HCT116 (cell line): ENCODE measurements at regions not wholly inside any gene's neighbourhood (a gene's known extent, or its start where the extent isn't known, plus 50 kb on each side); places are given as distances from the start of the nearest gene placed in this dataset.
"Not testable (repeated sequence)": the region's sequence is repeated elsewhere in the genome, so short reads cannot be mapped to it uniquely, and the experiment has no call there.

Source experiments
- EGR1 ChIP-seq: IDR thresholded peaks from 2 replicates; pipeline ENCODE4 v1.6.1; 2012; ENCODE audit warnings: low read depth
- EZH2 ChIP-seq: fragments of 200-600 bp; sonication (generic); IDR thresholded peaks from 2 replicates; pipeline ENCODE4 v1.6.1; 2017; ENCODE audit warnings: antibody characterized with exemption, mixed run types
- FOSL1 ChIP-seq: IDR thresholded peaks from 2 replicates; pipeline ENCODE4 v1.6.1; 2012; ENCODE audit warnings: low read depth
- POLR2A ChIP-seq: IDR thresholded peaks from 2 replicates; pipeline ENCODE4 v1.7.0; 2011; ENCODE audit warnings: borderline replicate concordance; ENCODE audit not compliant: insufficient read depth, insufficient read length; ENCODE audit errors: extremely low read depth
- POLR2AphosphoS5 ChIP-seq: IDR thresholded peaks from 2 replicates; pipeline ENCODE4 v1.6.1; 2011; ENCODE audit warnings: mild to moderate bottlenecking, low read depth, low read length, moderate library complexity
- RAD21 ChIP-seq: IDR thresholded peaks from 2 replicates; pipeline ENCODE4 v1.6.1; 2012; ENCODE audit warnings: low read depth, mild to moderate bottlenecking
- SP1 ChIP-seq: IDR thresholded peaks from 2 replicates; pipeline ENCODE4 v1.6.1; 2012; ENCODE audit warnings: low read depth
- SRF ChIP-seq: IDR thresholded peaks from 2 replicates; pipeline ENCODE4 v1.6.1; 2012; ENCODE audit warnings: low read depth
- TF ChIP-seq, protein P1 (sequence below), 3 experiments: fragments of 200-600 bp in 1 of 3; sonication (generic) in 1 of 3; IDR thresholded peaks in 2 of 3; conservative IDR thresholded peaks in 1 of 3; 2 replicates each; pipeline ENCODE4 v1.5.1; 2012 to 2017; ENCODE audit warnings: low read depth in 2 of 3, low read length in 2 of 3, antibody characterized with exemption in 1 of 3, borderline replicate concordance in 1 of 3, control low read depth in 1 of 3, mild to moderate bottlenecking in 1 of 3, mixed read lengths in 1 of 3, mixed run types in 1 of 3, moderate library complexity in 1 of 3; ENCODE audit not compliant: insufficient read depth in 1 of 3

DNA sequence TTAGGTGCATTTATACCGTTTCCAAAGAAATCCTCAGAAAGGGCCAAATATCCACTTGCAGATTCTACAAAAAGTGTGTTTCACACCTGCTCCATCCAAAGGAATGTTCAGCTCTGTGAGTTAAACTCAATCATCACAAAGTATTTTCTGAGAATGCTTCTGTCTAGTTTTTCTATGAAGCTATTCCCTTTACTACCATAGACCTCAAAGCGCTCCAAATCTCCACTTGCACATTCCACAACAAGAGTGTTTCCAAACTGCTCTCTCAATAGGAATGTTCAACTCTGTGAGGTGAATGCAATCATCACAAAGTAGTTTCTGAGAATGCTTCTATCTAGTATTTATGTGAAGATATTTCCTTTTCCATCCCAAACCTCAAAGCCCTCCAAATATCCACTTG, 412.7 kb upstream of the WSB1 start:
- not testable (repeated sequence) for TF ChIP-seq SRF, POLR2A, POLR2AphosphoS5, RAD21, EGR1, FOSL1, SP1, EZH2
- TF ChIP-seq, protein P1, sequence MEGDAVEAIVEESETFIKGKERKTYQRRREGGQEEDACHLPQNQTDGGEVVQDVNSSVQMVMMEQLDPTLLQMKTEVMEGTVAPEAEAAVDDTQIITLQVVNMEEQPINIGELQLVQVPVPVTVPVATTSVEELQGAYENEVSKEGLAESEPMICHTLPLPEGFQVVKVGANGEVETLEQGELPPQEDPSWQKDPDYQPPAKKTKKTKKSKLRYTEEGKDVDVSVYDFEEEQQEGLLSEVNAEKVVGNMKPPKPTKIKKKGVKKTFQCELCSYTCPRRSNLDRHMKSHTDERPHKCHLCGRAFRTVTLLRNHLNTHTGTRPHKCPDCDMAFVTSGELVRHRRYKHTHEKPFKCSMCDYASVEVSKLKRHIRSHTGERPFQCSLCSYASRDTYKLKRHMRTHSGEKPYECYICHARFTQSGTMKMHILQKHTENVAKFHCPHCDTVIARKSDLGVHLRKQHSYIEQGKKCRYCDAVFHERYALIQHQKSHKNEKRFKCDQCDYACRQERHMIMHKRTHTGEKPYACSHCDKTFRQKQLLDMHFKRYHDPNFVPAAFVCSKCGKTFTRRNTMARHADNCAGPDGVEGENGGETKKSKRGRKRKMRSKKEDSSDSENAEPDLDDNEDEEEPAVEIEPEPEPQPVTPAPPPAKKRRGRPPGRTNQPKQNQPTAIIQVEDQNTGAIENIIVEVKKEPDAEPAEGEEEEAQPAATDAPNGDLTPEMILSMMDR (IDR thresholded peaks at IDR 0.05 in 2 of 3, conservative IDR thresholded peaks at IDR 0.05 in 1 of 3; ENCODE audit: borderline replicate concordance in 1 of 3, insufficient read depth in 1 of 3, low read depth in 2 of 3, low read length in 2 of 3): not testable (repeated sequence)
